CD4-positive, alpha-beta T cell treated with Interleukin-10 for 1 hour (primary cell): ENCODE measurements at regions not wholly inside any gene's neighbourhood (a gene's known extent, or its start where the extent isn't known, plus 50 kb on each side); places are given as distances from the start of the nearest gene placed in this dataset.
"Not testable (repeated sequence)": the region's sequence is repeated elsewhere in the genome, so short reads cannot be mapped to it uniquely, and the experiment has no call there.

ENCODE experiments used
- DNase-seq: peaks from one replicate; pipeline ENCODE4 v3.0.0-alpha.2; 2020

- no peak for DNase-seq
Observed at GRCh38 chr11:34001557-34002064, 49.9 kb upstream of the CAPRIN1 start.

- no peak for DNase-seq
Observed at GRCh38 chr11:33999393-33999792, 52.1 kb upstream of the CAPRIN1 start.

GRCh38 chr11:33997584-33998251 lies 53.8 kb upstream of the CAPRIN1 start:
- DNase-seq = no peak

GRCh38 chr11:33996498-33997454 lies 54.8 kb upstream of the CAPRIN1 start:
- peak; percentile 82 for DNase-seq

GRCh38 chr11:33994937-33995336 lies 56.6 kb upstream of the CAPRIN1 start:
- DNase-seq = no peak

- DNase-seq = not testable (repeated sequence)
Observed at GRCh38 chr11:33991136-33991535, 60.4 kb upstream of the CAPRIN1 start.

GRCh38 chr11:33990131-33990530 lies 61.4 kb upstream of the CAPRIN1 start:
- DNase-seq = not testable (repeated sequence)

- no peak for DNase-seq
Observed at GRCh38 chr11:33989461-33989860, 62.1 kb upstream of the CAPRIN1 start.

- DNase-seq = no peak
Observed at GRCh38 chr11:33988586-33989370, 62.8 kb upstream of the CAPRIN1 start.

- DNase-seq = peak; percentile 78
Observed at GRCh38 chr11:33987975-33988580, 63.5 kb upstream of the CAPRIN1 start.

- no peak for DNase-seq
Observed at GRCh38 chr11:33987545-33987944, 64.0 kb upstream of the CAPRIN1 start.

- not testable (repeated sequence) for DNase-seq
Observed at GRCh38 chr11:33986597-33987501, 64.7 kb upstream of the CAPRIN1 start.

GRCh38 chr11:33984682-33985389 lies 66.7 kb upstream of the CAPRIN1 start:
- no peak for DNase-seq

GRCh38 chr11:33982661-33983060 lies 68.9 kb upstream of the CAPRIN1 start:
- no peak for DNase-seq

- no peak for DNase-seq
Observed at GRCh38 chr11:33980897-33981296, 70.6 kb upstream of the CAPRIN1 start.

- no peak for DNase-seq
Observed at GRCh38 chr11:33978376-33978775, 73.2 kb upstream of the CAPRIN1 start.

GRCh38 chr11:33977676-33978075 lies 73.9 kb upstream of the CAPRIN1 start:
- no peak for DNase-seq

- DNase-seq = no peak
Observed at GRCh38 chr11:33976495-33977199, 74.9 kb upstream of the CAPRIN1 start.

- no peak for DNase-seq
Observed at GRCh38 chr11:33974804-33975203, 76.7 kb upstream of the CAPRIN1 start.

- not testable (repeated sequence) for DNase-seq
Observed at GRCh38 chr11:33971530-33971929, 79.7 kb upstream of the LMO2 start.
